Activated CD8-positive, alpha-beta T cell treated with anti-CD3 and anti-CD28 coated beads for 36 hours (primary cell): ENCODE measurements at regions not wholly inside any gene's neighbourhood (a gene's known extent, or its start where the extent isn't known, plus 50 kb on each side); places are given as distances from the start of the nearest gene placed in this dataset.

Experiments used
- ATAC-seq: fragments of 200-7000 bp; cut with Tn5 transposase; one replicate; pipeline ENCODE4 v1.10.0; 2021; ENCODE audit warnings: mild to moderate bottlenecking, moderate library complexity
- CTCF ChIA-PET: fragments of 350-600 bp; sonication (Branson Sonifier 250); formaldehyde crosslinking; loops from one replicate; lab custom pipeline; 2021; ENCODE audit warnings: antibody characterized with exemption; lab: Charles Lee
- POLR2A ChIA-PET: fragments of 350-600 bp; sonication (Branson Sonifier 250); formaldehyde crosslinking; loops from one replicate; lab custom pipeline; 2021; ENCODE audit warnings: antibody characterized with exemption; lab: Charles Lee
- DNase-seq: peaks from one replicate; pipeline ENCODE4 v3.0.0-alpha.2; 2020
- H3K27ac Mint-ChIP-seq: one replicate; pipeline ENCODE4 v1.8.0; 2021; ENCODE audit warnings: mild to moderate bottlenecking, mixed read lengths
- H3K27me3 Mint-ChIP-seq: one replicate; pipeline ENCODE4 v1.8.0; 2021; ENCODE audit warnings: mixed read lengths
- H3K36me3 Mint-ChIP-seq: one replicate; pipeline ENCODE4 v1.8.0; 2021; ENCODE audit warnings: low read depth, mixed read lengths
- H3K4me1 Mint-ChIP-seq: one replicate; pipeline ENCODE4 v1.8.0; 2021; ENCODE audit warnings: low read depth, mixed read lengths
- H3K4me3 Mint-ChIP-seq: one replicate; pipeline ENCODE4 v1.8.0; 2021; ENCODE audit warnings: mild to moderate bottlenecking, moderate library complexity, mixed read lengths
- H3K9me3 Mint-ChIP-seq: one replicate; pipeline ENCODE4 v1.8.0; 2021; ENCODE audit warnings: mixed read lengths
- CTCF ChIP-seq: fragments of 200-600 bp; IDR thresholded peaks from one replicate; pipeline ENCODE4 v1.8.0; 2022; ENCODE audit warnings: antibody characterized with exemption, mild to moderate bottlenecking
- intact Hi-C: fragments of 100-400 bp; cut with micrococcal nuclease; formaldehyde crosslinking; loops from one replicate; pipeline ENCODE4 v1.10.0; 2022

- ChIA-PET POLR2A (no interaction called here), CTCF (no interaction called here)
- peaks cover 9% of the 10 kb centered on the region for H3K27me3 Mint-ChIP-seq
- no peaks in the 10 kb centered on the region for H3K4me1 Mint-ChIP-seq
- intact Hi-C loops: no loop called here
- no peaks in the 10 kb centered on the region for H3K36me3 Mint-ChIP-seq
- H3K9me3 Mint-ChIP-seq: peaks cover 2% of the 10 kb centered on the region
- no peak for ATAC-seq
- no peak overlapping the region for H3K4me3 Mint-ChIP-seq
- no peak for TF ChIP-seq CTCF
- H3K27ac Mint-ChIP-seq: no peak overlapping the region
- no peak for DNase-seq
Observed at GRCh38 chr10:44209811-44210210, 175.1 kb downstream of the CXCL12 start.

- ChIA-PET CTCF (no interaction called here), POLR2A (no interaction called here)
- intact Hi-C loops: no loop called here
- H3K9me3 Mint-ChIP-seq: no peaks in the 10 kb centered on the region
- DNase-seq (no peak), ATAC-seq (no peak)
- H3K4me3 Mint-ChIP-seq: no peak overlapping the region
- no peaks in the 10 kb centered on the region for H3K4me1 Mint-ChIP-seq
- no peak overlapping the region for H3K27ac Mint-ChIP-seq
- no peak for TF ChIP-seq CTCF
- H3K36me3 Mint-ChIP-seq: no peaks in the 10 kb centered on the region
- peaks cover 6% of the 10 kb centered on the region for H3K27me3 Mint-ChIP-seq
Observed at GRCh38 chr10:44207160-44207559, 177.7 kb downstream of the CXCL12 start.

GRCh38 chr10:44206127-44206818 is 178.6 kb downstream of the CXCL12 start:
- TF ChIP-seq CTCF: no peak
- H3K27ac Mint-ChIP-seq: no peak overlapping the region

GRCh38 chr10:44205067-44205466 is 179.8 kb downstream of the CXCL12 start:
- POLR2A ChIA-PET: no interaction called here

More at GRCh38 chr10:44206127-44206818, 178.6 kb downstream of the CXCL12 start:
- ChIA-PET CTCF (no interaction called here), POLR2A (interaction anchor here (0.6 kb wide), 1 partner anchor 566 kb away, joined by 3 read pairs; no protein-coding TSS in a partner anchor)
- H3K36me3 Mint-ChIP-seq: no peaks in the 10 kb centered on the region
- H3K4me3 Mint-ChIP-seq: no peak overlapping the region
- ATAC-seq (no peak), DNase-seq (no peak)
- no peaks in the 10 kb centered on the region for H3K9me3 Mint-ChIP-seq
- H3K4me1 Mint-ChIP-seq: no peaks in the 10 kb centered on the region
- intact Hi-C loops: no loop called here
- H3K27me3 Mint-ChIP-seq: peaks cover 5% of the 10 kb centered on the region

More at GRCh38 chr10:44205067-44205466, 179.8 kb downstream of the CXCL12 start:
- H3K27ac Mint-ChIP-seq: no peak overlapping the region
- no peak for DNase-seq
- no peaks in the 10 kb centered on the region for H3K9me3 Mint-ChIP-seq
- CTCF ChIA-PET: no interaction called here
- H3K27me3 Mint-ChIP-seq: peaks cover 5% of the 10 kb centered on the region
- ATAC-seq: no peak
- no peaks in the 10 kb centered on the region for H3K36me3 Mint-ChIP-seq
- intact Hi-C loops: no loop called here
- H3K4me3 Mint-ChIP-seq: no peak overlapping the region
- no peak for TF ChIP-seq CTCF
- H3K4me1 Mint-ChIP-seq: no peaks in the 10 kb centered on the region
